ENCODE measurements at regions not wholly inside any gene's neighbourhood (a gene's known extent, or its start where the extent isn't known, plus 50 kb on each side); places are given as distances from the start of the nearest gene placed in this dataset.

- no peak for TF ChIP-seq MAX (IDR thresholded peaks at IDR 0.05; ENCODE audit: low read depth, low read length)
- TF ChIP-seq MYC (IDR thresholded peaks at IDR 0.05; ENCODE audit: low read depth, low read length), result no peak
- no peak overlapping the region for H3K4me3 ChIP-seq (ENCODE audit: low read depth, low read length)
- DNase-seq (ENCODE audit: low read depth), result no peak
Observed at GRCh38 chr17:5785338-5785737, 201.0 kb upstream of the NLRP1 start.

- DNase-seq (ENCODE audit: low read depth), result peak; percentile 6
- H3K4me3 ChIP-seq (ENCODE audit: low read depth, low read length), result no peak overlapping the region
- TF ChIP-seq CTCF (IDR thresholded peaks at IDR 0.05; ENCODE audit: low read depth, low read length) (no peak), MYC (IDR thresholded peaks at IDR 0.05; ENCODE audit: low read depth, low read length) (no peak), POLR2A (IDR thresholded peaks at IDR 0.05; ENCODE audit: extremely low read depth, insufficient read length) (no peak), MAX (IDR thresholded peaks at IDR 0.05; ENCODE audit: low read depth, low read length) (no peak)
Observed at GRCh38 chr17:5785867-5786509, 201.7 kb upstream of the NLRP1 start.

GRCh38 chr17:5786510-5786875, 202.2 kb upstream of the NLRP1 start:
- DNase-seq (ENCODE audit: low read depth), result no peak
- no peak overlapping the region for H3K4me3 ChIP-seq (ENCODE audit: low read depth, low read length)
- no peak for TF ChIP-seq CTCF (IDR thresholded peaks at IDR 0.05; ENCODE audit: low read depth, low read length)
- TF ChIP-seq MAX (IDR thresholded peaks at IDR 0.05; ENCODE audit: low read depth, low read length), result no peak
- no peak for TF ChIP-seq POLR2A (IDR thresholded peaks at IDR 0.05; ENCODE audit: extremely low read depth, insufficient read length)
- no peak for TF ChIP-seq MYC (IDR thresholded peaks at IDR 0.05; ENCODE audit: low read depth, low read length)

- H3K4me3 ChIP-seq (ENCODE audit: low read depth, low read length), result no peak overlapping the region
- TF ChIP-seq MAX (IDR thresholded peaks at IDR 0.05; ENCODE audit: low read depth, low read length) (no peak), POLR2A (IDR thresholded peaks at IDR 0.05; ENCODE audit: extremely low read depth, insufficient read length) (no peak), CTCF (IDR thresholded peaks at IDR 0.05; ENCODE audit: low read depth, low read length) (no peak), MYC (IDR thresholded peaks at IDR 0.05; ENCODE audit: low read depth, low read length) (no peak)
- no peak for DNase-seq (ENCODE audit: low read depth)
Observed at GRCh38 chr17:5788266-5788900, 204.1 kb upstream of the NLRP1 start.

GRCh38 chr17:5789528-5789927, 205.2 kb upstream of the NLRP1 start:
- no peak overlapping the region for H3K4me3 ChIP-seq (ENCODE audit: low read depth, low read length)
- no peak for DNase-seq (ENCODE audit: low read depth)
- no peak for TF ChIP-seq MYC (IDR thresholded peaks at IDR 0.05; ENCODE audit: low read depth, low read length)
- no peak for TF ChIP-seq CTCF (IDR thresholded peaks at IDR 0.05; ENCODE audit: low read depth, low read length)
- TF ChIP-seq MAX (IDR thresholded peaks at IDR 0.05; ENCODE audit: low read depth, low read length), result no peak
- TF ChIP-seq POLR2A (IDR thresholded peaks at IDR 0.05; ENCODE audit: extremely low read depth, insufficient read length), result no peak

- no peak overlapping the region for H3K4me3 ChIP-seq (ENCODE audit: low read depth, low read length)
- TF ChIP-seq POLR2A (IDR thresholded peaks at IDR 0.05; ENCODE audit: extremely low read depth, insufficient read length) (no peak), MAX (IDR thresholded peaks at IDR 0.05; ENCODE audit: low read depth, low read length) (no peak), CTCF (IDR thresholded peaks at IDR 0.05; ENCODE audit: low read depth, low read length) (peak; percentile 5)
- no peak for DNase-seq (ENCODE audit: low read depth)
Observed at GRCh38 chr17:5793157-5793556, 208.8 kb upstream of the NLRP1 start.

All from NB4 (cell line).